ENCODE measurements at regions not wholly inside any gene's neighbourhood (a gene's known extent, or its start where the extent isn't known, plus 50 kb on each side); places are given as distances from the start of the nearest gene placed in this dataset.

- TF ChIP-seq CTCF (conservative IDR thresholded peaks at IDR 0.05 in 1 of 2, IDR thresholded peaks at IDR 0.05 in 1 of 2; ENCODE audit: low read depth in 1 of 2, low read length in 2 of 2) (no peak), EZH2 (IDR thresholded peaks at IDR 0.05; ENCODE audit: low read length, missing control alignments) (no peak)
Observed at GRCh38 chr1:177871613-177872307, 98.1 kb downstream of the SEC16B start.
